Fibroblast of lung (primary cell): ENCODE measurements at regions not wholly inside any gene's neighbourhood (a gene's known extent, or its start where the extent isn't known, plus 50 kb on each side); places are given as distances from the start of the nearest gene placed in this dataset.

Experiments used
- DNase-seq, 2 donors: peaks; one replicate each; pipeline versions ENCODE4 v3.0.0 to v3.0.0-alpha.2; 2010; ENCODE audit warnings: low read depth in 2 of 2
- H2AFZ ChIP-seq: 2 replicates; pipeline ENCODE4 v1.5.1; 2012; ENCODE audit warnings: low read length, control low read depth, inconsistent platforms
- H3K27ac ChIP-seq: 2 replicates; pipeline ENCODE4 v1.5.1; 2011; ENCODE audit warnings: low read length, control low read depth; ENCODE audit not compliant: insufficient read depth
- H3K27me3 ChIP-seq: 2 replicates; pipeline ENCODE4 v1.5.1; 2011; ENCODE audit warnings: mild to moderate bottlenecking, low read length; ENCODE audit not compliant: control insufficient read depth, insufficient read depth
- H3K36me3 ChIP-seq: 2 replicates; pipeline ENCODE4 v1.5.1; 2011; ENCODE audit warnings: low read length; ENCODE audit not compliant: control insufficient read depth, insufficient read depth
- H3K4me1 ChIP-seq: 2 replicates; pipeline ENCODE4 v1.5.1; 2011; ENCODE audit warnings: low read length; ENCODE audit not compliant: control insufficient read depth, insufficient read depth; ENCODE audit errors: extremely low read depth
- H3K4me2 ChIP-seq: 2 replicates; pipeline ENCODE4 v1.5.1; 2011; ENCODE audit warnings: low read length, control low read depth; ENCODE audit not compliant: insufficient read depth; ENCODE audit errors: extremely low read depth
- H3K4me3 ChIP-seq, 4 experiments: fragments of 200-600 bp in 1 of 4; sonication (generic) in 1 of 4; replicated peaks in 1 of 4; 2 replicates each; pipeline ENCODE4 v1.5.1; 2011 to 2016; ENCODE audit warnings: low read length in 4 of 4, low read depth in 3 of 4, mild to moderate bottlenecking in 3 of 4, control low read depth in 2 of 4, inconsistent platforms in 1 of 4, mixed read lengths in 1 of 4; ENCODE audit not compliant: insufficient read depth in 1 of 4; ENCODE audit errors: control extremely low read depth in 1 of 4
- H3K79me2 ChIP-seq: 2 replicates; pipeline ENCODE4 v1.5.1; 2012; ENCODE audit warnings: mild to moderate bottlenecking, low read length, inconsistent platforms; ENCODE audit not compliant: control insufficient read depth, insufficient read depth
- H3K9ac ChIP-seq: 2 replicates; pipeline ENCODE4 v1.5.1; 2011; ENCODE audit warnings: mild to moderate bottlenecking, low read length, control low read depth; ENCODE audit not compliant: insufficient read depth
- H3K9me3 ChIP-seq: 2 replicates; pipeline ENCODE4 v1.5.1; 2012; ENCODE audit warnings: low read depth, low read length; ENCODE audit not compliant: control insufficient read depth, insufficient read depth
- H4K20me1 ChIP-seq: 2 replicates; pipeline ENCODE4 v1.5.1; 2011; ENCODE audit warnings: low read length; ENCODE audit not compliant: control insufficient read depth, insufficient read depth; ENCODE audit errors: extremely low read depth
- EZH2 ChIP-seq: IDR thresholded peaks from 2 replicates; pipeline ENCODE4 v1.5.1; 2012; ENCODE audit warnings: low read length, control low read depth, mild to moderate bottlenecking; ENCODE audit errors: missing control alignments
- TF ChIP-seq, protein P1 (sequence below), 2 donors: IDR thresholded peaks in 1 of 2; conservative IDR thresholded peaks in 1 of 2; 1 replicate in 1 of 2; 2 replicates in 1 of 2; pipeline ENCODE4 v1.5.1; 2011 to 2012; ENCODE audit warnings: low read length in 2 of 2, control low read depth in 1 of 2, inconsistent platforms in 1 of 2, low read depth in 1 of 2, mild to moderate bottlenecking in 1 of 2

DNA sequence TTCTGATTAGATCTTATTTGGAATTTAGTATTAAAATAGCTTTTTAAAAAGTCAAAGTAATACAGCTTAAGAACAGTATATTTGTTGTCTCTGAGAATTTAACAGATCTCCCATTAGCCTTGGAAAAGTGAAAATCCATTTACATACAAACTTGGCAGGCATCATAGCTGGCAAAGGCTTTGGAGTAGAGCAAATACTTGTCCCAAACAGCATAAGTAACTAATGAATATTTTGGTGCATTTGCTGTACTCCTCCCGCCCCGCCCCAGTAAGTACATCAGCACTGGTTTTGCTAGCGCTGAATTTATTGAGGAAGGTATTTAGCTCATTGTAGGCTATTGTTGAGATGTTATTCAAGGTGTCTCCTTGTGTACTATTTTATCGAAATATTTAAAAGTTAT, 417.7 kb upstream of the KAZN start:
- no peak overlapping the region for H3K4me3 ChIP-seq
- no peak for DNase-seq
- H3K79me2 ChIP-seq: no peaks in the 10 kb centered on the region
- no peaks in the 10 kb centered on the region for H3K36me3 ChIP-seq
- H3K27me3 ChIP-seq: no peaks in the 10 kb centered on the region
- no peak overlapping the region for H3K27ac ChIP-seq
- no peak overlapping the region for H3K4me2 ChIP-seq
- no peak overlapping the region for H2AFZ ChIP-seq
- no peaks in the 10 kb centered on the region for H3K9me3 ChIP-seq
- TF ChIP-seq EZH2: no peak
- no peaks in the 10 kb centered on the region for H4K20me1 ChIP-seq
- H3K9ac ChIP-seq: no peak overlapping the region
- no peaks in the 10 kb centered on the region for H3K4me1 ChIP-seq

DNA sequence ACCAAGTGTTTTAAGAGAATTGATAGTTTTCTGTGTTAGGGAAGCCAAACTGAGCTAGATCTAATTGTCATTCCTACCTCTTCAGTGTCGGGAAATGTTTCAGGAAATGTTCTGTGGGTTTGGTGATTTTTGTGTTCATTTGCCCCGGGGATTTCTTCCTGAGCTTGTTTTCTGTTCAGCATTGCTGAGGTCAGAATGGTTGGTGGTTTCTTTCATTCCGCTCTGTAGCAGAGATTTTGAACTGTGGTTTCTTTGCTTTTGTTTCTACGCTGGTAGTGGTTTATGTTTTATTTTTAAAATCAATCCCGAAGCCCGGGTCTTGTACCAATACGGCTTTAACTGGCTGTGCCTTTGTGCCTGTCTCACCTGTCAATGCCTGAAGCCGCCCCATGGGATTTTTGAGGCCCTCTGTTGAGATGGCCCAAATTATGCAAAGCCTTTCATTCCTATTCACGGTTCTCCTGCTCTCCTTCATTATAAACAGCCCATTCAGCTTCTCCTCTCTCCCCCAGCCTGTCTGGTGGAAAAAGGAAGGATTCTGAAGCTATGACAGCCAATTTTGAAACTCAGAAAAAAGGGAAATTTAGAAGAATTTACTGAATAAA, 417.2 kb upstream of the KAZN start:
- no peaks in the 10 kb centered on the region for H3K79me2 ChIP-seq
- DNase-seq: peak in 1 of 2 donors; percentile 43
- H3K4me2 ChIP-seq: no peak overlapping the region
- H3K27me3 ChIP-seq: no peaks in the 10 kb centered on the region
- no peaks in the 10 kb centered on the region for H4K20me1 ChIP-seq
- TF ChIP-seq, protein P1, sequence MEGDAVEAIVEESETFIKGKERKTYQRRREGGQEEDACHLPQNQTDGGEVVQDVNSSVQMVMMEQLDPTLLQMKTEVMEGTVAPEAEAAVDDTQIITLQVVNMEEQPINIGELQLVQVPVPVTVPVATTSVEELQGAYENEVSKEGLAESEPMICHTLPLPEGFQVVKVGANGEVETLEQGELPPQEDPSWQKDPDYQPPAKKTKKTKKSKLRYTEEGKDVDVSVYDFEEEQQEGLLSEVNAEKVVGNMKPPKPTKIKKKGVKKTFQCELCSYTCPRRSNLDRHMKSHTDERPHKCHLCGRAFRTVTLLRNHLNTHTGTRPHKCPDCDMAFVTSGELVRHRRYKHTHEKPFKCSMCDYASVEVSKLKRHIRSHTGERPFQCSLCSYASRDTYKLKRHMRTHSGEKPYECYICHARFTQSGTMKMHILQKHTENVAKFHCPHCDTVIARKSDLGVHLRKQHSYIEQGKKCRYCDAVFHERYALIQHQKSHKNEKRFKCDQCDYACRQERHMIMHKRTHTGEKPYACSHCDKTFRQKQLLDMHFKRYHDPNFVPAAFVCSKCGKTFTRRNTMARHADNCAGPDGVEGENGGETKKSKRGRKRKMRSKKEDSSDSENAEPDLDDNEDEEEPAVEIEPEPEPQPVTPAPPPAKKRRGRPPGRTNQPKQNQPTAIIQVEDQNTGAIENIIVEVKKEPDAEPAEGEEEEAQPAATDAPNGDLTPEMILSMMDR (conservative IDR thresholded peaks at IDR 0.05 in 1 of 2, IDR thresholded peaks at IDR 0.05 in 1 of 2; ENCODE audit: low read depth in 1 of 2, low read length in 2 of 2): no peak
- TF ChIP-seq EZH2: no peak
- no peak overlapping the region for H3K27ac ChIP-seq
- H3K36me3 ChIP-seq: no peaks in the 10 kb centered on the region
- no peaks in the 10 kb centered on the region for H3K9me3 ChIP-seq
- H3K4me1 ChIP-seq: no peaks in the 10 kb centered on the region
- H2AFZ ChIP-seq: no peak overlapping the region
- no peak overlapping the region for H3K9ac ChIP-seq
- H3K4me3 ChIP-seq: no peak overlapping the region

DNA sequence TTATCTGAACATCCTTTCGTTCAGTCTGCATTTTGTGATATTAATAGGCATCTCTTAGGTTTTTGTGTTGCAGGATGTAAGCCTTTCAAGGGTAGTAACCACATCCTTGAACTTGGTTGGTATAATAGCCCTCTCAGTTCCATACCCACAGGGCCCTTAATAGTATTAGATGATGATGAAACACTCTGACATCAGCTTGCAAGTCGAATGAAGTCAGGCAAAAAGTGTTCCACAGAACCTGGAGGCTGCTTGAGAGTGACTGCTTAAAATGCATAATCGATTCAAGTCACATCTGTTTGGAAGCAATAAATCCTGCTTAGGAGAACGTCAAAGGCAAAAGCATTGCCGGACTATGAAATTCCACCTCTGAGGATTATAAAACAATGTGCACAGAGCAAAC, 415.6 kb upstream of the KAZN start:
- Histone ChIP-seq H3K27me3 (no peaks in the 10 kb centered on the region), H3K36me3 (no peaks in the 10 kb centered on the region), H3K79me2 (no peaks in the 10 kb centered on the region), H3K9ac (no peak overlapping the region), H3K9me3 (no peaks in the 10 kb centered on the region), H3K4me1 (no peaks in the 10 kb centered on the region), H4K20me1 (no peaks in the 10 kb centered on the region), H3K4me3 (no peak overlapping the region), H3K4me2 (no peak overlapping the region), H2AFZ (no peak overlapping the region), H3K27ac (no peak overlapping the region)
- TF ChIP-seq EZH2: no peak
- TF ChIP-seq, protein P1 (conservative IDR thresholded peaks at IDR 0.05 in 1 of 2, IDR thresholded peaks at IDR 0.05 in 1 of 2; ENCODE audit: low read depth in 1 of 2, low read length in 2 of 2): no peak
- DNase-seq: no peak
